ENCODE measurements at regions not wholly inside any gene's neighbourhood (a gene's known extent, or its start where the extent isn't known, plus 50 kb on each side); places are given as distances from the start of the nearest gene placed in this dataset.

DNA sequence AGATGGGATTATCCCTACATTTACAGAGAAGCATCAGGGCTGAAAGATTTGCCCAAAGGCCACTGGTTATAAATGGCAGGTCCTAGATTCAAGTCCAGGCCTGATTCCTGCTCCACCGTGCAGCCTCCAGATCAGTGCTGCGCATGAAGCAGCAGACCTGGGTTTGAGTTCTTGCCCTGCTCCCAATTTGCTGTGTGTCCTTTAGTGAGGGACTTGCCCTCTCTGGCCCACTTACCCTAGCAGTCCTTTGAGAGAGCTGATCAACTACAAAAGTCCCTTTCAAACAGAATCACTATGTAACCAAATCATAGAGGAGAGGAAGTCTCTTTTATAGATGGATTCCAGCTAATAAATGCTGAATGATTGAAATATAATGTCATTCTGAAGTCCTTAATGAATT, 200.4 kb downstream of the RAB11FIP4 start:
- H3K9me3 ChIP-seq (replicated peaks; ENCODE audit: insufficient read depth, low read length), result no peaks in the 10 kb centered on the region
- no peak overlapping the region for H2AFZ ChIP-seq (ENCODE audit: low read length)
- no peaks in the 10 kb centered on the region for H4K20me1 ChIP-seq (ENCODE audit: insufficient read depth, low read length)
- no peak overlapping the region for H3K4me2 ChIP-seq (ENCODE audit: low read depth, low read length)
- no peak overlapping the region for H3K27ac ChIP-seq (ENCODE audit: low read length)
- H3K4me3 ChIP-seq (ENCODE audit: low read length), result no peak overlapping the region
- peaks cover 9% of the 10 kb centered on the region for H3K4me1 ChIP-seq (ENCODE audit: low read length)
- TF ChIP-seq EZH2phosphoT487 (IDR thresholded peaks at IDR 0.05; ENCODE audit: low read length) (no peak), EZH2 (optimal IDR thresholded peaks at IDR 0.05; ENCODE audit: low read depth, low read length) (no peak), CTCF (IDR thresholded peaks at IDR 0.05; ENCODE audit: low read length) (no peak)
- H3K9ac ChIP-seq (ENCODE audit: low read length), result no peak overlapping the region
- no peaks in the 10 kb centered on the region for H3K79me2 ChIP-seq (ENCODE audit: low read length)
- H3F3A ChIP-seq (ENCODE audit: insufficient read depth, low read length), result no peaks in the 10 kb centered on the region
- H3K27me3 ChIP-seq (replicated peaks; ENCODE audit: insufficient read depth, low read length), result no peaks in the 10 kb centered on the region
- no peak for DNase-seq
- H3K9me2 ChIP-seq (replicated peaks; ENCODE audit: insufficient read depth, low read length), result no peaks in the 10 kb centered on the region
- no peaks in the 10 kb centered on the region for H3K36me3 ChIP-seq (replicated peaks; ENCODE audit: insufficient read depth, low read length)

GRCh38 chr17:31588512-31588911, 197.0 kb downstream of the RAB11FIP4 start:
- no peak overlapping the region for H3K9ac ChIP-seq (ENCODE audit: low read length)
- H2AFZ ChIP-seq (ENCODE audit: low read length), result no peak overlapping the region
- no peaks in the 10 kb centered on the region for H3K27me3 ChIP-seq (replicated peaks; ENCODE audit: insufficient read depth, low read length)
- H3K4me1 ChIP-seq (ENCODE audit: low read length), result no peaks in the 10 kb centered on the region
- no peaks in the 10 kb centered on the region for H3K9me3 ChIP-seq (replicated peaks; ENCODE audit: insufficient read depth, low read length)
- no peak for DNase-seq
- no peaks in the 10 kb centered on the region for H3K9me2 ChIP-seq (replicated peaks; ENCODE audit: insufficient read depth, low read length)
- no peak overlapping the region for H3K4me2 ChIP-seq (ENCODE audit: low read depth, low read length)
- H3K79me2 ChIP-seq (ENCODE audit: low read length), result no peaks in the 10 kb centered on the region
- no peaks in the 10 kb centered on the region for H3F3A ChIP-seq (ENCODE audit: insufficient read depth, low read length)
- TF ChIP-seq EZH2 (optimal IDR thresholded peaks at IDR 0.05; ENCODE audit: low read depth, low read length) (no peak), EZH2phosphoT487 (IDR thresholded peaks at IDR 0.05; ENCODE audit: low read length) (no peak), CTCF (IDR thresholded peaks at IDR 0.05; ENCODE audit: low read length) (no peak)
- no peaks in the 10 kb centered on the region for H3K36me3 ChIP-seq (replicated peaks; ENCODE audit: insufficient read depth, low read length)
- H3K4me3 ChIP-seq (ENCODE audit: low read length), result no peak overlapping the region
- H4K20me1 ChIP-seq (ENCODE audit: insufficient read depth, low read length), result no peaks in the 10 kb centered on the region
- H3K27ac ChIP-seq (ENCODE audit: low read length), result no peak overlapping the region

DNA sequence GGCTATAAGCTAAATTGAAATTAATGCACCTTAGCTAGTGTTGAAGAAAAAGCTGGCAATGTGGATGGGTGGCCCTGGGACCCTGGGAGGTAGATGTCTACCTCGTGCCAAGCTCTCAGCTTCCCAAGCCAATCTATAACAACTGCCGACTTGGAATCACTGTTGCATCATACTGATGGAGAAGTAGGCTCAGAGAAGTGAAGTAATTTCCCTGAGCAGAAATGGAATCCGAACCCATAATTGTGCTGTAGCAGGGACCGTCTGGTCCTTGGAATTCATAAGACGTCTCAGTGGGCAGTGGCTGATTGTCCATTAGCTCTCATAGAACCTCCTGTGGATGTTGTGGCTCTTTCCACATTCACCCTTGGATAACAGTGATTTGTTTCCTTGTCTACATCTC, 196.6 kb downstream of the RAB11FIP4 start:
- H3K27ac ChIP-seq (ENCODE audit: low read length), result no peak overlapping the region
- H3F3A ChIP-seq (ENCODE audit: insufficient read depth, low read length), result no peaks in the 10 kb centered on the region
- H3K4me1 ChIP-seq (ENCODE audit: low read length), result no peaks in the 10 kb centered on the region
- H3K9me3 ChIP-seq (replicated peaks; ENCODE audit: insufficient read depth, low read length), result no peaks in the 10 kb centered on the region
- H3K79me2 ChIP-seq (ENCODE audit: low read length), result no peaks in the 10 kb centered on the region
- H3K4me3 ChIP-seq (ENCODE audit: low read length), result no peak overlapping the region
- H3K36me3 ChIP-seq (replicated peaks; ENCODE audit: insufficient read depth, low read length), result no peaks in the 10 kb centered on the region
- no peak overlapping the region for H3K9ac ChIP-seq (ENCODE audit: low read length)
- TF ChIP-seq EZH2phosphoT487 (IDR thresholded peaks at IDR 0.05; ENCODE audit: low read length) (no peak), EZH2 (optimal IDR thresholded peaks at IDR 0.05; ENCODE audit: low read depth, low read length) (no peak), CTCF (IDR thresholded peaks at IDR 0.05; ENCODE audit: low read length) (no peak)
- no peaks in the 10 kb centered on the region for H3K27me3 ChIP-seq (replicated peaks; ENCODE audit: insufficient read depth, low read length)
- no peaks in the 10 kb centered on the region for H4K20me1 ChIP-seq (ENCODE audit: insufficient read depth, low read length)
- H3K9me2 ChIP-seq (replicated peaks; ENCODE audit: insufficient read depth, low read length), result no peaks in the 10 kb centered on the region
- no peak overlapping the region for H2AFZ ChIP-seq (ENCODE audit: low read length)
- no peak overlapping the region for H3K4me2 ChIP-seq (ENCODE audit: low read depth, low read length)
- no peak for DNase-seq
